ENCODE measurements at regions not wholly inside any gene's neighbourhood (a gene's known extent, or its start where the extent isn't known, plus 50 kb on each side); places are given as distances from the start of the nearest gene placed in this dataset.

DNA sequence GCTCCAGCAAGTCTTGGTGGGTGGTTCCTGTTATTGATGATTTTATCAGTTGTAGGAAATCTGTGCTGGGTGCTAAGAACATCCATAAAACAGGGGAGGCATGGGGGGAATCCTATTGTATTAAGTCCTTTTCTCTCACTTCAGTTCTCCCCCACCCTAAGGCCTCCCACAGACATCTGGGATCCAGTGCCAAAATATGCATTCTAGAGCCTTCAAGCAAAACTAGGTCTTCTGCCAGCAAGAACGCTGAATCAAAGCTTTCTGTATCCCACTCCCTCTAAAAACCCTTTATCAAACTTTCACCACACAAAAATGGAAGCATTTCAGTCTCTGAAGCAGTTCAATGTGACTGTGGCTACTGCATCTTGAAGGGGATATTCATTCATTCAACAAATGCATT is 281.9 kb downstream of the GAS1 start:
- H3K27ac Mint-ChIP-seq (ENCODE audit: unreplicated experiment), result no peak overlapping the region
- TF ChIP-seq, protein P1, sequence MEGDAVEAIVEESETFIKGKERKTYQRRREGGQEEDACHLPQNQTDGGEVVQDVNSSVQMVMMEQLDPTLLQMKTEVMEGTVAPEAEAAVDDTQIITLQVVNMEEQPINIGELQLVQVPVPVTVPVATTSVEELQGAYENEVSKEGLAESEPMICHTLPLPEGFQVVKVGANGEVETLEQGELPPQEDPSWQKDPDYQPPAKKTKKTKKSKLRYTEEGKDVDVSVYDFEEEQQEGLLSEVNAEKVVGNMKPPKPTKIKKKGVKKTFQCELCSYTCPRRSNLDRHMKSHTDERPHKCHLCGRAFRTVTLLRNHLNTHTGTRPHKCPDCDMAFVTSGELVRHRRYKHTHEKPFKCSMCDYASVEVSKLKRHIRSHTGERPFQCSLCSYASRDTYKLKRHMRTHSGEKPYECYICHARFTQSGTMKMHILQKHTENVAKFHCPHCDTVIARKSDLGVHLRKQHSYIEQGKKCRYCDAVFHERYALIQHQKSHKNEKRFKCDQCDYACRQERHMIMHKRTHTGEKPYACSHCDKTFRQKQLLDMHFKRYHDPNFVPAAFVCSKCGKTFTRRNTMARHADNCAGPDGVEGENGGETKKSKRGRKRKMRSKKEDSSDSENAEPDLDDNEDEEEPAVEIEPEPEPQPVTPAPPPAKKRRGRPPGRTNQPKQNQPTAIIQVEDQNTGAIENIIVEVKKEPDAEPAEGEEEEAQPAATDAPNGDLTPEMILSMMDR (IDR thresholded peaks at IDR 0.05), result no peak
- no peaks in the 10 kb centered on the region for H3K27me3 Mint-ChIP-seq (ENCODE audit: unreplicated experiment)
- H3K4me1 Mint-ChIP-seq (ENCODE audit: unreplicated experiment), result peaks cover 3% of the 10 kb centered on the region
- no peaks in the 10 kb centered on the region for H3K36me3 Mint-ChIP-seq (ENCODE audit: unreplicated experiment)
- no peak overlapping the region for H3K4me3 Mint-ChIP-seq (ENCODE audit: unreplicated experiment)
- DNase-seq (ENCODE audit: extremely low spot score, unreplicated experiment), result no peak
- no peaks in the 10 kb centered on the region for H3K9me3 Mint-ChIP-seq (ENCODE audit: unreplicated experiment)

- H3K4me3 Mint-ChIP-seq (ENCODE audit: unreplicated experiment), result no peak overlapping the region
- no peaks in the 10 kb centered on the region for H3K27me3 Mint-ChIP-seq (ENCODE audit: unreplicated experiment)
- DNase-seq (ENCODE audit: extremely low spot score, unreplicated experiment), result no peak
- TF ChIP-seq, protein P1 (IDR thresholded peaks at IDR 0.05), result no peak
- no peaks in the 10 kb centered on the region for H3K36me3 Mint-ChIP-seq (ENCODE audit: unreplicated experiment)
- H3K27ac Mint-ChIP-seq (ENCODE audit: unreplicated experiment), result no peak overlapping the region
- no peaks in the 10 kb centered on the region for H3K9me3 Mint-ChIP-seq (ENCODE audit: unreplicated experiment)
- peaks cover 10% of the 10 kb centered on the region for H3K4me1 Mint-ChIP-seq (ENCODE audit: unreplicated experiment)
Observed at GRCh38 chr9:86664603-86665002, 282.7 kb downstream of the GAS1 start.

- Mint-ChIP-seq H3K27ac (ENCODE audit: unreplicated experiment) (no peak overlapping the region), H3K9me3 (ENCODE audit: unreplicated experiment) (no peaks in the 10 kb centered on the region), H3K4me3 (ENCODE audit: unreplicated experiment) (no peak overlapping the region), H3K4me1 (ENCODE audit: unreplicated experiment) (peaks cover 13% of the 10 kb centered on the region), H3K36me3 (ENCODE audit: unreplicated experiment) (no peaks in the 10 kb centered on the region), H3K27me3 (ENCODE audit: unreplicated experiment) (no peaks in the 10 kb centered on the region)
- no peak for DNase-seq (ENCODE audit: extremely low spot score, unreplicated experiment)
- TF ChIP-seq, protein P1 (IDR thresholded peaks at IDR 0.05), result no peak
Observed at GRCh38 chr9:86663905-86664304, 283.4 kb downstream of the GAS1 start.

DNA sequence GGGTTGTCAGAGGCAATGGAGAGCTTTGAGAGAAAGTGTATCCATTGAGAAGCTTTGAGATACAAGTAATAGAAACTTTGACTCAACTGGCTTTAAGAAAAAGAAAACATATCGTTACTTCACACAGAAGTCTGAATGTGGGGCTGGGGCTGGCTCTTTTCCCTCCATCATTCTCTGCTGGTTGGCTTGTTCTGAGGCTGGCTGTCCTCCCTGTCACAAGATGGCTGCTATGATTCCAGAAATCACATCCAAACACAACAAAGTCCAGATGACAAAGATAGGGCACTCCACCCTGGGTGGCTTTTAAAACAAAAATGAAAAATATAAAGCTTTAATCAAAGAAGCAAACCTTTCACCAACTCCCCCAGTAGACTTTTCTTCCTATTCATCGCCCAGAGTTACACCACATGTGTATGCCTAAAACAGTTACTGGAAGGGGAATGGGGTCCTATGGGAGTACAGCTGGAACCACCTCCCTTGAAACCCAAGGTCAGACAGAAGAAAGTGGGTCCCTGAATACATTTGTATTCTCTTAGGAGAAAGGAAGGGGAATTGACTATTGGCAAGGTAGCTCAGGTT is 284.3 kb downstream of the GAS1 start:
- Mint-ChIP-seq H3K36me3 (ENCODE audit: unreplicated experiment) (no peaks in the 10 kb centered on the region), H3K9me3 (ENCODE audit: unreplicated experiment) (no peaks in the 10 kb centered on the region), H3K4me1 (ENCODE audit: unreplicated experiment) (peaks cover 13% of the 10 kb centered on the region), H3K27ac (ENCODE audit: unreplicated experiment) (no peak overlapping the region), H3K27me3 (ENCODE audit: unreplicated experiment) (no peaks in the 10 kb centered on the region), H3K4me3 (ENCODE audit: unreplicated experiment) (no peak overlapping the region)
- no peak for DNase-seq (ENCODE audit: extremely low spot score, unreplicated experiment)
- TF ChIP-seq, protein P1 (IDR thresholded peaks at IDR 0.05), result no peak

- peaks cover 6% of the 10 kb centered on the region for H3K9me3 Mint-ChIP-seq (ENCODE audit: unreplicated experiment)
- no peak overlapping the region for H3K4me3 Mint-ChIP-seq (ENCODE audit: unreplicated experiment)
- H3K4me1 Mint-ChIP-seq (ENCODE audit: unreplicated experiment), result peaks cover 13% of the 10 kb centered on the region
- TF ChIP-seq, protein P1 (IDR thresholded peaks at IDR 0.05), result no peak
- no peaks in the 10 kb centered on the region for H3K27me3 Mint-ChIP-seq (ENCODE audit: unreplicated experiment)
- DNase-seq (ENCODE audit: extremely low spot score, unreplicated experiment), result no peak
- H3K36me3 Mint-ChIP-seq (ENCODE audit: unreplicated experiment), result no peaks in the 10 kb centered on the region
- H3K27ac Mint-ChIP-seq (ENCODE audit: unreplicated experiment), result no peak overlapping the region
Observed at GRCh38 chr9:86660146-86660943, 287.0 kb downstream of the GAS1 start.

Data from osteocyte (in vitro differentiated cells).